ENCODE measurements at regions not wholly inside any gene's neighbourhood (a gene's known extent, or its start where the extent isn't known, plus 50 kb on each side); places are given as distances from the start of the nearest gene placed in this dataset.

GRCh38 chr2:133947057-133947456 is 306.8 kb upstream of the MGAT5 start:
- no peak for TF ChIP-seq CTCF (IDR thresholded peaks at IDR 0.05)

GRCh38 chr2:133948610-133949290 is 305.1 kb upstream of the MGAT5 start:
- no peak for TF ChIP-seq CTCF (IDR thresholded peaks at IDR 0.05)

GRCh38 chr2:133949595-133949994 is 304.3 kb upstream of the MGAT5 start:
- no peak for TF ChIP-seq CTCF (IDR thresholded peaks at IDR 0.05)

- TF ChIP-seq CTCF (IDR thresholded peaks at IDR 0.05): no peak
These were observed 302.7 kb upstream of the MGAT5 start for GRCh38 chr2:133951209-133951608.

- no peak for TF ChIP-seq CTCF (IDR thresholded peaks at IDR 0.05)
These were observed 301.5 kb upstream of the MGAT5 start for GRCh38 chr2:133952420-133952819.

- TF ChIP-seq CTCF (IDR thresholded peaks at IDR 0.05): no peak
These were observed 301.0 kb upstream of the MGAT5 start for GRCh38 chr2:133952896-133953295.

GRCh38 chr2:133953524-133953923 is 300.3 kb upstream of the MGAT5 start:
- no peak for TF ChIP-seq CTCF (IDR thresholded peaks at IDR 0.05)

- no peak for TF ChIP-seq CTCF (IDR thresholded peaks at IDR 0.05)
These were observed 299.2 kb upstream of the MGAT5 start for GRCh38 chr2:133954636-133955035.
